GM12872 (cell line): ENCODE measurements at regions not wholly inside any gene's neighbourhood (a gene's known extent, or its start where the extent isn't known, plus 50 kb on each side); places are given as distances from the start of the nearest gene placed in this dataset.

Source experiments
- TF ChIP-seq, protein P1 (sequence below): IDR thresholded peaks from 3 replicates; pipeline ENCODE4 v1.5.1; 2011; ENCODE audit warnings: low read depth, mild to moderate bottlenecking, low read length, moderate library complexity; ENCODE audit not compliant: insufficient read depth

DNA sequence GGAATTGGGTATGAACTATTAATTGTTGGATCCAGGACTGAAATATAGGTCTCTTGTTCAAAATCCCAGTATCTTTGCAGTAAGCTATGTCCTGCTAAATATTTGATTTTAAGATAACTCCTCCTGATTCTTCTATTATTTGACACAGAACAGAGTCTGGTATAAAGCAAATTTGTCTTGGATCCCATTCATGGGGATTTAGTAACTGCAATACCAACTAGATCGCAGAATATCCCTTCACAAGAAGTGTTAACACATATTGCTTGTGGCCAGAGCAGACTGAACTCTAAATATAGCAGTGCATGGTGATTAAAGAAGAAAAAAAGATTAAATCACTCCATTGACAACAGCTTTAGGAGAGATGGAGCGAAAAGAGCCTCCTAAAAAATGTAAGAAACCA is 68.2 kb upstream of the ARHGAP42 start:
- TF ChIP-seq, protein P1, sequence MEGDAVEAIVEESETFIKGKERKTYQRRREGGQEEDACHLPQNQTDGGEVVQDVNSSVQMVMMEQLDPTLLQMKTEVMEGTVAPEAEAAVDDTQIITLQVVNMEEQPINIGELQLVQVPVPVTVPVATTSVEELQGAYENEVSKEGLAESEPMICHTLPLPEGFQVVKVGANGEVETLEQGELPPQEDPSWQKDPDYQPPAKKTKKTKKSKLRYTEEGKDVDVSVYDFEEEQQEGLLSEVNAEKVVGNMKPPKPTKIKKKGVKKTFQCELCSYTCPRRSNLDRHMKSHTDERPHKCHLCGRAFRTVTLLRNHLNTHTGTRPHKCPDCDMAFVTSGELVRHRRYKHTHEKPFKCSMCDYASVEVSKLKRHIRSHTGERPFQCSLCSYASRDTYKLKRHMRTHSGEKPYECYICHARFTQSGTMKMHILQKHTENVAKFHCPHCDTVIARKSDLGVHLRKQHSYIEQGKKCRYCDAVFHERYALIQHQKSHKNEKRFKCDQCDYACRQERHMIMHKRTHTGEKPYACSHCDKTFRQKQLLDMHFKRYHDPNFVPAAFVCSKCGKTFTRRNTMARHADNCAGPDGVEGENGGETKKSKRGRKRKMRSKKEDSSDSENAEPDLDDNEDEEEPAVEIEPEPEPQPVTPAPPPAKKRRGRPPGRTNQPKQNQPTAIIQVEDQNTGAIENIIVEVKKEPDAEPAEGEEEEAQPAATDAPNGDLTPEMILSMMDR = no peak

DNA sequence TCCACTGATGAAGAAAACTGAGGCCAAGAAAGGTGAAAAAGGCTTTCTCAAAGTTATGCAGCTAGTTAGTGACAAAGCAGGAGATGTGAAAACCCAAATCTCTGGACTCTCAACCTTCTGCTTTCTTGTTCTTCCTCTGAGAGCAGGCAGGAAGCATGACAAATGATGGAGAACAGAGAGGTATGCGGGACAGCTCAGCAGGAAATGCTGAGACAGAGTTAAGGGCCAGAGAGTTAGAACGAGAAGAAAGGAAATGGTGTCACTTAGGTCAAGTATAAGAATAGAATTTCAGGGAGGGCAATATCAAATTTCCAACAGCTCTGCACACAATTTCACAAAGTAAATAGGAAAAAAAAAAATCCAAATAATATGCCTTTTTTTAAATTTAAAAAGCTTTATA is 67.6 kb upstream of the ARHGAP42 start:
- TF ChIP-seq, protein P1 = no peak

DNA sequence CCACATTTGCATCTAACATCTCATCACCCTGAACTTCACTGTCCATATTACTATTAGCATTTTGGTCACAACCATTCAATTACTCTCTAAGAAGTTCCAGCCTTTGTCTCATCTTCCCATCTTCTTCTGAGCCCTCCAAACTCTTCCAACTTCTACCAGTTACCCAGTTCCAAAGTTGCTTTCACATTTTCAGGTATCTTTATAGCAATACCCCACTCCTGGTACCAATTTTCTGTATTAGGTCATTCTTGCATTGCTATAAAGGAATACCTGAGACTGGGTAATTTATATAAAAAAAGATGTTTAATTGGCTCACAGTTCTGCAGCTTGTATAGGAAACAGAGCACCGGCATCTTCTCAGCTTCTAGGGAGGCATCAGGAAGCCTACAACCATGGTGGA is 64.7 kb upstream of the ARHGAP42 start:
- TF ChIP-seq, protein P1 = no peak

DNA sequence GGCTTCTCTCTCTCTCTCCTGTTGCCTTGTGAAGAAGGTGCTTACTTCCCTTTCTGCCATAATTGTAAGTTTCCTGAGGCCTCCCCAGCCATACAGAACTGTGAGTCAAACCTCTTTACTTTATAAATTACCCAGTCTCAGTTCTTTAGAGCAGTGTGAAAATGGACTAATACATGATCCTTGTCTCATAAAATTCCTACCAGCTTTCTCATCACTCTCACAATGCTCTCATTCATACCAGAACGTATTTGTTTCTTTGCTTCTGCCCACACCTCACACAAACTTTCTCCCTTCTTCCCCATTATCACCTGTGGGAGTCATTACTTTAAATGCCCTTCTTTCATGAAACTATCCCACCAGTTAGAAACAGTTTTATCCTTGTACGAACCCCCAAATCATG is 62.7 kb upstream of the ARHGAP42 start:
- TF ChIP-seq, protein P1 = no peak

DNA sequence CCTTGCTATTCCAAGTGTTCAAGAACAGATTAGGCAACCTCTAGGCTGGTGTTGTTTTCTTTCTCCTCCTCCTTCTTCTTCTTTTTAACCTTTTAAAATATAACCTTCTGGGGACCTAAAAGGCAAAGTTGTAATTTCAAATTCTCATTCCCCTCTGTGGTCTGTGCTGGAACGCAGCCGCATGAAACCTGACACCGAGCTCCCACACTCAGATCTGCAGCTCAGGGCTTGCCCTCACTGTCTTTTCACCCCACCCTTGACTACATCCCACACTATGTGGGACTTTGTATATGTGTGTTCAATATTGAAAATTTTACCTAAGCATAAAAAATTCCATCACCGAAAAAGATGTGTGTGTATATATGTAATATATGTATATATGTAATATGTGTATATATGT is 62.0 kb upstream of the ARHGAP42 start:
- TF ChIP-seq, protein P1 = no peak

DNA sequence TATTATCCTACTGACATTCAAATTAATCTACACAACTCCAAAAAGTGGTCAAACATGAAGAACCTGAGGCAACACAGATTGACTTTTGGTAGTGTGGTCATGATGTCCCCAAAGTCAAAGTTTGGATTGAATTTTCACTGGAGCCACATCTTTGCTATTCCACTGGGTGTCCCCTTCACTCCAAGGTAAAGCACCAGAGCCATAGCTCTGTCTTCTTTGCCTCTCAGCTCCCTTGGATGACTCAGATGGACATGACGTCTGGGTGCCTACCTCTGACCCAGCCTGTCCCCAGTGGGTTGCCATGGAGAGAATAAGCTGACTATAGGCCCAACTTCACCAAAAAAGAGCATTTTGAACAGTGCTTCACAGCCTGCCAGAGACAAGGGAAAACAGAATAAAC is 57.4 kb upstream of the ARHGAP42 start:
- TF ChIP-seq, protein P1 = no peak

DNA sequence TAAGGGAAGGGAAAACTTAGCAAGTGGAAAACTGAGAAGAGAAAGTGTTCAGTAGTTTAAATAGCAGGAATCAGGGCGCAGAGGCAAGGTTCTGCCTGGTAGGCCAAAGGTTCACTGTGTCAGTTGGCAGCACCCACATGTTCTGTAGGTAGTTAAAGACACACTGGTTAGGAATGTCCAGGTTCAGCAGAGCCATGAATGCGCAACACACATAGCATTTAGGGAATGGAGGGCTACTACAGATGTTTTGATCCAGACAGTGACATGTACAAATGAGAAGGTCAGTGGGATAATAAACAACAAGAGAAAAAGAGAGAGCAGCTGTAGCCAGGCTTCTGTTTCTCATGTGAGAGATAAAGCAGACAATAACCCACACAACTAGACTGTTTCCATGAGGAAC is 56.2 kb upstream of the ARHGAP42 start:
- TF ChIP-seq, protein P1 = no peak

DNA sequence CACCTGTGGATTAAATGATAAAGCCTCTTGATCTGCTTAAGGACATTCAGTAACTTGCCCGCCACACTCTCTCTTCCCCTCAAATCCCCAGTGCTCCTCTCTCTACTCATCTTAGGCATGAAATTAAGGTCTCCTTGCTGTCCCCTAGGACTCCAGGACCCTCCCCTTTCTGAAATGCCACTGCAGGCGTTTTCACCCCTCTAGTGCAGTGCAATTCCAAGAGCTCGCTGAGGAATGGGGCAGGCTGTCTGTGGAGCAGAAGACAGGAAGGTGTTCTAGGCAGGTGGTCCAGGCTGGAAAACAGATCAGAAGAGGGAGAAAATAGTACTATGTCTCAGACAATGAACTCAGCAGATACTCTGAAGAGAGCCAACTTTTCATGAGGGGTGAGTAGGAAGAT is 55.8 kb upstream of the ARHGAP42 start:
- TF ChIP-seq, protein P1 = no peak
